HL-60 (cell line): ENCODE measurements at regions not wholly inside any gene's neighbourhood (a gene's known extent, or its start where the extent isn't known, plus 50 kb on each side); places are given as distances from the start of the nearest gene placed in this dataset.
"Not testable (repeated sequence)": the region's sequence is repeated elsewhere in the genome, so short reads cannot be mapped to it uniquely, and the experiment has no call there.

Experiments
- DNase-seq, 2 experiments: peaks; one replicate each; pipeline ENCODE4 v3.0.0-alpha.2; 2010 to 2020; ENCODE audit warnings: low read depth in 1 of 2, low spot score in 1 of 2
- H3K27ac ChIP-seq: fragments of 250-450 bp; sonication (Bioruptor Pico); replicated peaks from 2 replicates; pipeline ENCODE4 v1.5.1; 2020; ENCODE audit warnings: mild to moderate bottlenecking, moderate library complexity
- H3K27me3 ChIP-seq: fragments of 250-450 bp; sonication (Bioruptor Pico); 2 replicates; pipeline ENCODE4 v1.5.1; 2021; ENCODE audit warnings: mild to moderate bottlenecking, moderate library complexity; ENCODE audit not compliant: insufficient read depth, poor library complexity, severe bottlenecking
- H3K4me3 ChIP-seq: replicated peaks from 2 replicates; pipeline ENCODE4 v1.5.1; 2011; ENCODE audit warnings: mild to moderate bottlenecking, control low read depth, low read length; ENCODE audit not compliant: insufficient read depth
- CTCF ChIP-seq: IDR thresholded peaks from one replicate; pipeline ENCODE4 v1.5.1; 2011; ENCODE audit warnings: low read length, control low read depth, inconsistent platforms; ENCODE audit not compliant: insufficient read depth
- GABPA ChIP-seq: IDR thresholded peaks from 2 replicates; pipeline ENCODE4 v1.6.1; 2012; ENCODE audit warnings: low read depth
- POLR2AphosphoS5 ChIP-seq: IDR thresholded peaks from 2 replicates; pipeline ENCODE4 v1.6.1; 2012; ENCODE audit warnings: low read depth
- REST ChIP-seq: IDR thresholded peaks from 2 replicates; pipeline ENCODE4 v1.6.1; 2012; ENCODE audit warnings: low read depth; ENCODE audit not compliant: insufficient replicate concordance
- SPI1 ChIP-seq: IDR thresholded peaks from 2 replicates; pipeline ENCODE4 v1.6.1; 2012; ENCODE audit warnings: low read depth, mild to moderate bottlenecking, borderline replicate concordance

- DNase-seq: no peak
- no peak overlapping the region for H3K4me3 ChIP-seq
- TF ChIP-seq POLR2AphosphoS5: no peak
- no peak for TF ChIP-seq GABPA
- TF ChIP-seq REST: no peak
- no peak for TF ChIP-seq CTCF
- TF ChIP-seq SPI1: no peak
- H3K27ac ChIP-seq: no peak overlapping the region
- H3K27me3 ChIP-seq: peaks cover 42% of the 10 kb centered on the region
Observed at GRCh38 chr10:124149189-124150042, 56.0 kb upstream of the CHST15 start.

GRCh38 chr10:124148509-124149188 lies 55.3 kb upstream of the CHST15 start:
- H3K27ac ChIP-seq, H3K4me3 ChIP-seq, DNase-seq: not testable (repeated sequence)
- peaks cover 42% of the 10 kb centered on the region for H3K27me3 ChIP-seq

- TF ChIP-seq REST (no peak), CTCF (no peak), GABPA (no peak), POLR2AphosphoS5 (no peak), SPI1 (no peak)
- no peak for DNase-seq
- no peak overlapping the region for H3K4me3 ChIP-seq
- peaks cover 25% of the 10 kb centered on the region for H3K27me3 ChIP-seq
- H3K27ac ChIP-seq: no peak overlapping the region
Observed at GRCh38 chr10:124146483-124146882, 53.1 kb upstream of the CHST15 start.

- DNase-seq: peak; percentile 85 to 95
- H3K27me3 ChIP-seq: peaks cover 13% of the 10 kb centered on the region
- H3K27ac ChIP-seq: no peak overlapping the region
- no peak for TF ChIP-seq CTCF
- TF ChIP-seq REST: no peak
- TF ChIP-seq POLR2AphosphoS5: peak; percentile 94
- TF ChIP-seq SPI1: peak; percentile 94
- TF ChIP-seq GABPA: peak; percentile 57; the same call in 1 of the 2 replicates
- no peak overlapping the region for H3K4me3 ChIP-seq
Observed at GRCh38 chr10:124145109-124145870, 51.9 kb upstream of the CHST15 start.
